ENCODE measurements at regions not wholly inside any gene's neighbourhood (a gene's known extent, or its start where the extent isn't known, plus 50 kb on each side); places are given as distances from the start of the nearest gene placed in this dataset.

GRCh38 chr5:12357626-12358025, 453.4 kb upstream of the CTNND2 start:
- TF ChIP-seq JUND (IDR thresholded peaks at IDR 0.05; ENCODE audit: low read depth), result no peak
- in situ Hi-C loops (cut with HindIII; ENCODE audit: low pct_unique_long_range_greater_than_20kb, low sequenced_read_pairs), result no loop called here
- no peak for DNase-seq (ENCODE audit: low read depth in 1 of 2, low spot score in 1 of 2)

DNA sequence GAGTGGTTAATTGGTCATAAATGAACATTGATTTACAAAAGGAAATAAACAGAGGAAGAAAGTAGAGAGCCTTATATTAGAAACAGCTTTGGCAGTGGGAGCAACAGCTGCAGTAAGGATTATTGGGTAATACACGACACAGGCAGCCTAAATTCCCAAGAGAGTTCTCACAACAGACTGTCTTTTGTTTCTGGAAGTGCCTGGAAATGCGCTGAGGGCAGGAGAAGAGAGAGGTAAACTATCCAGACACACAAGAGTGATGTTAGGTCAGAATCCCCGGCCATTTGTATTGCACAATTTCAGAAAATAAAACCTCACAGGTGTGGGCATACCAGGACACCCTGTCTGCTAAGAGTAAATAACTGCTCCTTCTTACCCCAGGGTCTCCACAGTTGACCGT, 450.4 kb upstream of the CTNND2 start:
- no peak for DNase-seq (ENCODE audit: low read depth in 1 of 2, low spot score in 1 of 2)
- in situ Hi-C loops (cut with HindIII; ENCODE audit: low pct_unique_long_range_greater_than_20kb, low sequenced_read_pairs), result no loop called here
- no peak for TF ChIP-seq JUND (IDR thresholded peaks at IDR 0.05; ENCODE audit: low read depth)

GRCh38 chr5:12343558-12343957, 439.3 kb upstream of the CTNND2 start:
- no peak for TF ChIP-seq JUND (IDR thresholded peaks at IDR 0.05; ENCODE audit: low read depth)
- no peak for DNase-seq (ENCODE audit: low read depth in 1 of 2, low spot score in 1 of 2)
- in situ Hi-C loops (cut with HindIII; ENCODE audit: low pct_unique_long_range_greater_than_20kb, low sequenced_read_pairs), result no loop called here

DNA sequence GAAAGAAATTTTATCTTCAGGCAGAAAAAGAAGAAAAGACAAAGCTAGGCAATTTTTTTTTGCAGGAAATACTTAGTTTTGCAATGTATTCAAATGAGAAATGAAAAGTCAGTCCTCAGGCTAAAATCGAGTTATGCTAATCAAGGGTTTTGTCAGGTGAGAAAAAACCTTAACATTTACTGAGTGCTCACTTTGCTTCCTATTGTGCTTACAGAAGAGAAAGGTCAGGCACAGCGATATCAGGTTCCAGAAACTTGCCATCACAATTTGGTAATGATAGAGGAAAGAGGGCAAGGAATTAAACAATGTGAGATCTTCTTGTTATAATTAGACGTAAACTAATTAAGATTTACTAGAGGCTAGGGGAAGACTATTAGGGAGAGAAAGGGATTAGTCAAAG, 431.7 kb upstream of the CTNND2 start:
- no peak for TF ChIP-seq JUND (IDR thresholded peaks at IDR 0.05; ENCODE audit: low read depth)
- DNase-seq (ENCODE audit: low read depth in 1 of 2, low spot score in 1 of 2), result no peak
- in situ Hi-C loops (cut with HindIII; ENCODE audit: low pct_unique_long_range_greater_than_20kb, low sequenced_read_pairs), result no loop called here

DNA sequence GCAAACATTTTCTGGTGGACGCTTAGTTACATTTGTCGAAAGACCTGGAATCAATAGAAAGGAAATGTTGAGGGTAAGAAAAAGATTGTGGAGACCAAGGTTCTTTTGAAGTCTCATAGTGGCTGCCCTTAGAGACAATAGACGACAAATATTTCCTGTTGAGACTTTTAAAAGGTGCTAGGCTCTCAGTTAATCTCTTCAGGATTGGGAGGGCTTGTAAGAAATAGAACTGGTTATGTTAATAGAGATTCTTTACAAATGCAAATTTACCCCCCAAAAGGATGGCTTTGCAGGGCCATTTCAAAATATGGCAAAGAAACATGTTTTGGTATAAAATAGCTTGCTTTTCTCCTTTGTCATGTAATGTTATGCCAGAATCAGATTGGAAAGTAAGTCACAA, 428.2 kb upstream of the CTNND2 start:
- no peak for TF ChIP-seq JUND (IDR thresholded peaks at IDR 0.05; ENCODE audit: low read depth)
- in situ Hi-C loops (cut with HindIII; ENCODE audit: low pct_unique_long_range_greater_than_20kb, low sequenced_read_pairs), result no loop called here
- DNase-seq (ENCODE audit: low read depth in 1 of 2, low spot score in 1 of 2), result no peak

DNA sequence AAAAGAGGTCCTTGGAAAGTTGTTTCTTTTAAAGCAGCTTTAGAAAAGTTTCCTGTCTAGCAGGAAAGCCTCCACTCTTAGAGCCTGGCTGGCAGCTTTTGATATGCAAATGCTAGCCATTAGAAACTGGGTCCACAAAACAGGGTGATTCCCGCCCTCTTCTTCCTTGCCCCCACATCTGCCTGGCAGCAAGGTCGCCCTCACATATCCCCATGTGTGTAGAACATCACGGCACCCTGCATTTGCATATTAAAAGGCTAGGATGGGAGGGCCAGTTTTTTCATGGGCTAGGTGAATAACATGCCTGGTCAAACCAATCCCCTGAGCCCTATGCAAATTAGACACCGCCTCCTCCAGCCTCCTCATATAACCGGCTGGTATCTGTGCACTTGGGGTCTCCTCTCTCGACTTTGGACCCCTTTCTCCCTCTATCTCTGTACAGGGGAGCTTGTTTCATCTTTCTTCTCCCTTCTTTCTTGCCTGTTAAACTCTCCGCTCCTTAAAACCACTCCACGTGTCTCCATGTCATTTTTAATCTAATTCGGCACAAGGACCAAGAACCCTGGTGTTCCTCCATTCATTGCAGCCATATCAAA, 426.8 kb upstream of the CTNND2 start:
- in situ Hi-C loops (cut with HindIII; ENCODE audit: low pct_unique_long_range_greater_than_20kb, low sequenced_read_pairs), result no loop called here

DNA sequence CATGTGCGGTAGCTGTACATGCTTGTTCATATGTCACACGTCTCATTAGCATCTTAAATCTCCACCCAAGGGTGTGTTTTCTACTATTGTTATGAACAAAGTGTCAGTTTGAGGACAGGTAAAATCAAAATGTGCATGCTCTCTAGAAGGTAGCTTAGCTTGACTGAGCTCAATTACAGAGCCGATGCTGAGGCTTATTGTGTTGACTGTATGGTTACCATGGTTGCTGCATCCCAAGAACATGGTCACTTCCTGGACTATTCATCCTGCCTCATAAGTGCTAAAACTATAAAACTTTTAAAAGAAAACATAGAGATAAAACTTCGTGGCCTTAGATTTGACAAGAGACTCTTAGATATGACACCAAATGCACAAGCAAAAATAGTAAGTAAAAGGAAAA, 426.1 kb upstream of the CTNND2 start:
- DNase-seq (ENCODE audit: low read depth in 1 of 2, low spot score in 1 of 2), result no peak
- in situ Hi-C loops (cut with HindIII; ENCODE audit: low pct_unique_long_range_greater_than_20kb, low sequenced_read_pairs), result no loop called here
- TF ChIP-seq JUND (IDR thresholded peaks at IDR 0.05; ENCODE audit: low read depth), result no peak

More for the DNA sequence above, 426.8 kb upstream of the CTNND2 start:
- no peak for TF ChIP-seq JUND (IDR thresholded peaks at IDR 0.05; ENCODE audit: low read depth)
- peak in 1 of 2 experiments; percentile 12 for DNase-seq (ENCODE audit: low read depth in 1 of 2, low spot score in 1 of 2)

DNA sequence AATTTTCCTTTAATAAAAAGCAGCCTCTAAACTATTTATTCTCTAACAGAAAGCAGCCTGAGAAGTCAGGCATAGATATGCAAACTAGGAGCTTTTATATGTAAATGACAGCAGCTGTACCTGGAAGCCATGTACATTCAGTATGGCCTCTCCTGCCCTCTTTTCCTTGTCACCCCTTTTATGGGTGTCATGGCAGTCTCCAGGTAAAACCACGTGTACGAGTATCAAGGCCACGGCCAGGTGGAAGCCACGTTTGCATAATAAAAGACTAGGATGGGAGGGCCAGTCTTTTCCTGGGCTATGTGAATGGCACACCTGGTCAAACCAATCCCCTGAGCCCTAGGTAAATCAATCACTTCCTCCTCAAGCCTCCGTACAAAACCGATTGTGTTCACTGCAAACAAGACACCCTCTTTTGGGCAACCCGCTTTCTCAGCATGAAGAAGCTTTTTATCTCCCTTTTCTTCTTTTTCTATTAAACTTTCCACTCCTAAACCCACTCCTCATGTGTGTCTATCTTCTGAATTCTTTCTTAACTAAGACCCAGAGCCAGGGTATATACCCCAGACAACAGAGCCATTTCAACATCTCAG, 419.5 kb upstream of the CTNND2 start:
- in situ Hi-C loops (cut with HindIII; ENCODE audit: low pct_unique_long_range_greater_than_20kb, low sequenced_read_pairs), result no loop called here
- TF ChIP-seq JUND (IDR thresholded peaks at IDR 0.05; ENCODE audit: low read depth), result no peak
- DNase-seq (ENCODE audit: low read depth in 1 of 2, low spot score in 1 of 2), result peak in 1 of 2 experiments; percentile 9

DNA sequence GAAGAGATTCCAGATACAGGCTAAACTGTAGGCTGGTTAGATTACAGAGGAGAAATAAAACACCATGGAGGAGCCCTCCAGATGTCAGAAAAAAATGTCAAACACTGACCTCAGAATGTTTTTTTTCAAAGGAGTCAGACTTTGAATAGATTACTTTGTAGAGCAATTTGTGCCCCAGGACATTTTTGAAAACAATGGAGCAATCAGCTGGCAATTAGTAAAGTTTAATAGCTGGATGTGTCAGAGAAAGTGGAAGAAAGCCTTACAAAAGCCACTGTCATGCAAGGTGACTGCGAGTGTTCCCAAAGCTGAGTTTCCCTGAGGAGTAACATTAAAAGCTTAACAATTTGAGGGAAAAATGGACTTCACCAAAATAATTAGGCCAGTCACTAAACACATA, 417.8 kb upstream of the CTNND2 start:
- no peak for DNase-seq (ENCODE audit: low read depth in 1 of 2, low spot score in 1 of 2)
- no peak for TF ChIP-seq JUND (IDR thresholded peaks at IDR 0.05; ENCODE audit: low read depth)
- in situ Hi-C loops (cut with HindIII; ENCODE audit: low pct_unique_long_range_greater_than_20kb, low sequenced_read_pairs), result no loop called here

DNA sequence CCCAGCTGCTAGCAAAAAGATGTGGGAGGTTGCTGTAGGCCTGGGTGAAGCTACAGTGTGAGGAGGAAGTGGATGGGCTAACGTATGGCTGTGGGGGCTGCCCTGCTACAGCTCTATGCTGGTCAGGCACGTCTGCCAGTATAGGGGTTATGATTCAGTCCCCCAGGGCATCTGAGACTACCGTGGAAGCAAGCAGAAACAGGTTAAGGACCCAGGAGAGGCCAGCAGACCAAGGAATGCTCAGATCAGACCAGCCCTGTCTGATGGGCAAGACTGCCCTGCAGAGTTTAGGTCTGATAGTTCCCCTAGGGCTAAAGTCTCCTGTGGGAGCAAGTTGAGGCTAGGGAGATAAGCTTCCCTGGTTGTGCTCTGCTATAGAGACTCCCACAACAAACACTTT, 416.1 kb upstream of the CTNND2 start:
- TF ChIP-seq JUND (IDR thresholded peaks at IDR 0.05; ENCODE audit: low read depth), result no peak
- DNase-seq (ENCODE audit: low read depth in 1 of 2, low spot score in 1 of 2), result no peak
- in situ Hi-C loops (cut with HindIII; ENCODE audit: low pct_unique_long_range_greater_than_20kb, low sequenced_read_pairs), result no loop called here

DNA sequence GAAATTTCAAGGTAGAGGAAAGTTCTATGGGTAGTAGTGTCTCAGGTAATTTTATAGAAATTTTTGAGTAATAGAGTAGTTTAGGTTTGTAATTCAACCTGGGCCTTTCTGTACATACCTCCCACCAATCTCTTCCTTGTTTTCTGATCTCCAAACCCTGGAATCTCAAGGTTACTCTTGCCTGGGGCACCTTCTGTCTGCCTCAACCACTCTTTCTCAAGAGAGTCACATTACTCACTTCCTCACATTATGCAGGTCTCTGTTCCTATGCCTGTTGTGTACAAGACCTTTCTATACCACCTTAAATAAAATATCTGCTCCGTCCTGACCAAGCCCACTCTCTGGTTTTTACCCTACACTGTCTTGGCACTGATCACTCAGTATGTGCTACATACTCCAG, 412.6 kb upstream of the CTNND2 start:
- no peak for DNase-seq (ENCODE audit: low read depth in 1 of 2, low spot score in 1 of 2)
- in situ Hi-C loops (cut with HindIII; ENCODE audit: low pct_unique_long_range_greater_than_20kb, low sequenced_read_pairs), result no loop called here

GRCh38 chr5:12315461-12315860, 411.2 kb upstream of the CTNND2 start:
- DNase-seq (ENCODE audit: low read depth in 1 of 2, low spot score in 1 of 2), result no peak
- TF ChIP-seq JUND (IDR thresholded peaks at IDR 0.05; ENCODE audit: low read depth), result no peak
- in situ Hi-C loops (cut with HindIII; ENCODE audit: low pct_unique_long_range_greater_than_20kb, low sequenced_read_pairs), result no loop called here

More for the DNA sequence above, 412.6 kb upstream of the CTNND2 start:
- no peak for TF ChIP-seq JUND (IDR thresholded peaks at IDR 0.05; ENCODE audit: low read depth)

- in situ Hi-C loops (cut with HindIII; ENCODE audit: low pct_unique_long_range_greater_than_20kb, low sequenced_read_pairs), result no loop called here
- no peak for TF ChIP-seq JUND (IDR thresholded peaks at IDR 0.05; ENCODE audit: low read depth)
- no peak for DNase-seq (ENCODE audit: low read depth in 1 of 2, low spot score in 1 of 2)
Observed at GRCh38 chr5:12313602-12314001, 409.4 kb upstream of the CTNND2 start.

GRCh38 chr5:12312343-12312742, 408.1 kb upstream of the CTNND2 start:
- in situ Hi-C loops (cut with HindIII; ENCODE audit: low pct_unique_long_range_greater_than_20kb, low sequenced_read_pairs), result no loop called here
- TF ChIP-seq JUND (IDR thresholded peaks at IDR 0.05; ENCODE audit: low read depth), result no peak
- no peak for DNase-seq (ENCODE audit: low read depth in 1 of 2, low spot score in 1 of 2)

Data from T47D (cell line).